ENCODE measurements at regions not wholly inside any gene's neighbourhood (a gene's known extent, or its start where the extent isn't known, plus 50 kb on each side); places are given as distances from the start of the nearest gene placed in this dataset.
"Not testable (repeated sequence)": the region's sequence is repeated elsewhere in the genome, so short reads cannot be mapped to it uniquely, and the experiment has no call there.

DNA sequence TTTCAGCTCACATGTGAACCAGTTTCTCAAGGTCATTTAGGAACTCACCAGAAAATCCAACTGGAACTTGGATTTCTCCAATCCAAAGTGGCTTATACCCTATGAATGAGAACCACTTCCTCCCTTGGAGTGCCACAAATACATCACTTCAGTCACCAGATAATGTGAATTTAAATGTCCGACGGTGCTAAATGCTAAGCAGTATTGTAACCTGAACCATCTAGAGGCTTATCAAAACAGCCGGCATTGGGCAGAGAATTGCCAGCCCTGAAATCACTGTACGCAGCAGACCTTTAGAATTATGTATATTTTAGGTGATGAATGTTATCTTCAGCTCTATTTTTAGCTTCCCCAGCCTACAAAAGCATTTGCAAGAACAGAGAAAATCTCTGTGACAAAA lies 76.8 kb upstream of the COX20 start:
- TF ChIP-seq, protein P1, sequence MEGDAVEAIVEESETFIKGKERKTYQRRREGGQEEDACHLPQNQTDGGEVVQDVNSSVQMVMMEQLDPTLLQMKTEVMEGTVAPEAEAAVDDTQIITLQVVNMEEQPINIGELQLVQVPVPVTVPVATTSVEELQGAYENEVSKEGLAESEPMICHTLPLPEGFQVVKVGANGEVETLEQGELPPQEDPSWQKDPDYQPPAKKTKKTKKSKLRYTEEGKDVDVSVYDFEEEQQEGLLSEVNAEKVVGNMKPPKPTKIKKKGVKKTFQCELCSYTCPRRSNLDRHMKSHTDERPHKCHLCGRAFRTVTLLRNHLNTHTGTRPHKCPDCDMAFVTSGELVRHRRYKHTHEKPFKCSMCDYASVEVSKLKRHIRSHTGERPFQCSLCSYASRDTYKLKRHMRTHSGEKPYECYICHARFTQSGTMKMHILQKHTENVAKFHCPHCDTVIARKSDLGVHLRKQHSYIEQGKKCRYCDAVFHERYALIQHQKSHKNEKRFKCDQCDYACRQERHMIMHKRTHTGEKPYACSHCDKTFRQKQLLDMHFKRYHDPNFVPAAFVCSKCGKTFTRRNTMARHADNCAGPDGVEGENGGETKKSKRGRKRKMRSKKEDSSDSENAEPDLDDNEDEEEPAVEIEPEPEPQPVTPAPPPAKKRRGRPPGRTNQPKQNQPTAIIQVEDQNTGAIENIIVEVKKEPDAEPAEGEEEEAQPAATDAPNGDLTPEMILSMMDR (IDR thresholded peaks at IDR 0.05; ENCODE audit: low read depth, low read length, missing control alignments) = no peak
- no peak overlapping the region for H3K4me3 ChIP-seq (ENCODE audit: low read depth, low read length)
- DNase-seq (ENCODE audit: low read depth) = no peak
- in situ Hi-C loops (cut with HindIII; ENCODE audit: low sequenced_read_pairs) = loop anchor here (5.0 kb wide), 1 partner anchor 86 kb away; no protein-coding TSS in a partner anchor

DNA sequence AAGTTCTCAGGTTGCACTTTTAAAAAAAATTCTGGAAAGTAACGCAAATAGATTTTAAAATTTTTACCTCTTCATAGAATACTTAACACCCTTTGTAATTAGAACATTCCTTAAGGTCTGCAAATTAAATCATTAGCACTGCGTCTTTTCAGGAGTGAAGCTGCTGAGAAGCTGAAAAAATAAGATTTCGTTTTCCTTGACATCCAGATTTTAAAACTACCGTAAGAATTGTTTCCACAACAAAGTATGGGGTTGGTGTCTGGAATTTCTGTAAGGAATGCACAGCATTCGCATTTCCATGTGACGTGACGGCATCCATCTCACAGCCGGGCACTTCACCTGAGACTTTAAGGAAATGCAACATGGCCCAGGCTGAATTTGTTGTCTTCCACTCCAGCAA lies 76.3 kb upstream of the COX20 start:
- in situ Hi-C loops (cut with HindIII; ENCODE audit: low sequenced_read_pairs) = loop anchor here (5.0 kb wide), 1 partner anchor 87 kb away; no protein-coding TSS in a partner anchor
- TF ChIP-seq, protein P1 (IDR thresholded peaks at IDR 0.05; ENCODE audit: low read depth, low read length, missing control alignments) = no peak
- no peak for DNase-seq (ENCODE audit: low read depth)
- H3K4me3 ChIP-seq (ENCODE audit: low read depth, low read length) = no peak overlapping the region

DNA sequence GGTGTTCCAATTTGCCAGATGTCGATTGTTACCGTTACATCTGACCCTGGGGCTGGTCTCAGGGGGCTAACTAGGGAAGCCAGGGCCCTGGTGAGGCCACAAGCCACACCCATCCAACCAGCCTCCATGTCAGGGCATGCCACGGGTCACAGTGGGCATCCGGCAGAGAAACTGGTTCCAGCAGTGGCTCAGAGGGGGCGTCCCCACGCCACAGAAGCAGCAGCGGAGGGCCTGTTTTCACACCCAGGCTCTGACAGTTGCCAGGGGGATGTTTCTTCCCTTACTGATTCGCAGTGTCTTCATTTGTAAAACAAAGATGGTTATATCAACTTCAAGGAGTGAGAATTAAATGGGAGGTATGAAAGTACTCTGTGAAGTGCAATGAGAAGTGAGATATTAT lies 75.0 kb upstream of the COX20 start:
- DNase-seq (ENCODE audit: low read depth) = no peak
- in situ Hi-C loops (cut with HindIII; ENCODE audit: low sequenced_read_pairs) = no loop called here
- H3K4me3 ChIP-seq (ENCODE audit: low read depth, low read length) = no peak overlapping the region
- TF ChIP-seq, protein P1 (IDR thresholded peaks at IDR 0.05; ENCODE audit: low read depth, low read length, missing control alignments) = no peak

DNA sequence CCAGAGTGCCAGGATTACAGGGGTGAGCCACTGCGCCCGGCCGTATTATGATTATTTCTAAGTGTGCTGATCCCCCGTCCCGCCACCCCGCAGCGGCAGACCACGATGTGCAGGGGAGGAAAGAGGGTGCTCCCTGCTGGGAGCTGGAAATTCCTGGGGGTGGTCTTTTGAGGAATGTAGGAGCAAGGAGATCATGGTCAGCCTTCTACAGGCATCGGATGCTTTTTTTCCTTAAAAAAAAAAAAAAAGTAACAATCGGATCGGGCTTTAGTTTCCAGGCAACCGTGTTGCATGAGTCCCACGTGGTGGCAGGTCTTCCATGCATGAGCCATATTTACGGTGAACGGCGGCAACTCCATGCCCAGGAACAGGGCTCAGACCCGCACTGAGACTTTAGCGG lies 74.2 kb upstream of the COX20 start:
- TF ChIP-seq, protein P1 (IDR thresholded peaks at IDR 0.05; ENCODE audit: low read depth, low read length, missing control alignments) = no peak
- in situ Hi-C loops (cut with HindIII; ENCODE audit: low sequenced_read_pairs) = no loop called here

DNA sequence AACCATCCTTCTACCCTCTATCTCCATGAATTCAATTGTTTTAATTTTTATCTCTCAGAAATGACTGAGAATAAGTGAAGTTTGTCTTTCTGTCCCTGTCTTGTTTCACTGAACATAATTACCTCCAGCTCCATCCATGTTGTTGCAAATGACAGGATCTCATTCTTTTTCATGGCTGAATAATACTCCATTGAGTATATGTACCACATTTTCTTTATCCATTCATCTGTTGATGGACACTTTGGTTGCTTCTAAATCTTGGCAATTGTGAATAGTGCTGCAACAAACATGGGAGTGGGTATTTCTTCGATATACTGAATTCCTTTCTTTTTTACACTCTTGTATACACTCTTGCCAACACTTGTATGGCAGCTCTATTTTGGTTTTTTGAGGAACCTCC lies 72.8 kb upstream of the COX20 start:
- DNase-seq (ENCODE audit: low read depth) = no peak
- in situ Hi-C loops (cut with HindIII; ENCODE audit: low sequenced_read_pairs) = no loop called here
- TF ChIP-seq, protein P1 (IDR thresholded peaks at IDR 0.05; ENCODE audit: low read depth, low read length, missing control alignments) = no peak
- H3K4me3 ChIP-seq (ENCODE audit: low read depth, low read length) = no peak overlapping the region

More for the DNA sequence above, 74.2 kb upstream of the COX20 start:
- no peak for DNase-seq (ENCODE audit: low read depth)
- no peak overlapping the region for H3K4me3 ChIP-seq (ENCODE audit: low read depth, low read length)

DNA sequence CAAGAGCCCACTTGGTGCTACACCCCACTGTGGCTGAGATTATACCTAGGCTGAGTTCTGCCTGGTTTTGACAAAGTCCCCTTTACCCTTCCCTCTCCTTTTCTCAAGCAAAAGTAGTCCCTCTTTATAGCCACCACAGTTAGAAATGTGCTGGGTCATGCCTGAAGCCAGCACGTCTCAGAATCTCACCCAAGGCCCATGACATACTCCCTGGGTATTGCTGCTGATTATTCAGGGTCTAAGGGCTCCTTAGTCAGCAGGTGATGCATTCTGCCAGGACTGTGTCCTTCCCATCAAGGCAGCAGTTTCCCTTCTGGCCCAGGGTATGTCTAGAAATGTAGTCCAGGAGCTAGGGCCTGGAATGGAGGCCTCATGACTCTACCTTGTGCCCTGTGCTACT lies 67.3 kb upstream of the COX20 start:
- in situ Hi-C loops (cut with HindIII; ENCODE audit: low sequenced_read_pairs) = no loop called here
- no peak overlapping the region for H3K4me3 ChIP-seq (ENCODE audit: low read depth, low read length)
- TF ChIP-seq, protein P1 (IDR thresholded peaks at IDR 0.05; ENCODE audit: low read depth, low read length, missing control alignments) = no peak
- no peak for DNase-seq (ENCODE audit: low read depth)

DNA sequence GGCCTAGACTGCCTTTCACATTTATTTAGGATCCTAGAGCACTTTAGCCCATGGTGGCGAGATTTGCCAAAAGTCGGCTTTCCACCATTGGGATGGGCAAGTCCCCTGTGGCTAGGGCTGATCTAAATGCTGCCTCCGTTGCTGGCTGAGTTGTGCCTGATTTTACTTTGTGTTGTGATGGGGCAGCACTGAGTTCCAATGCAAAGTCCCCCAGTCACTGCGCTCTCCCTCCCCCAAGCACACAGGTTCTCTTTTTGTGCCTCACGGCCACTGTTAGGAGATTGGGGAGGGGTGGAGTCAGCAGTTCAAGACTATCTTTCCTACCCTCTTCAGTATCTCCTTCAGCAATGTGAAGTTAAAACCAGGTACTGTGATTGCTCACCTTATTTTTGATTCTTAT lies 66.7 kb upstream of the COX20 start:
- no peak for DNase-seq (ENCODE audit: low read depth)
- H3K4me3 ChIP-seq (ENCODE audit: low read depth, low read length) = no peak overlapping the region
- in situ Hi-C loops (cut with HindIII; ENCODE audit: low sequenced_read_pairs) = no loop called here
- TF ChIP-seq, protein P1 (IDR thresholded peaks at IDR 0.05; ENCODE audit: low read depth, low read length, missing control alignments) = no peak

DNA sequence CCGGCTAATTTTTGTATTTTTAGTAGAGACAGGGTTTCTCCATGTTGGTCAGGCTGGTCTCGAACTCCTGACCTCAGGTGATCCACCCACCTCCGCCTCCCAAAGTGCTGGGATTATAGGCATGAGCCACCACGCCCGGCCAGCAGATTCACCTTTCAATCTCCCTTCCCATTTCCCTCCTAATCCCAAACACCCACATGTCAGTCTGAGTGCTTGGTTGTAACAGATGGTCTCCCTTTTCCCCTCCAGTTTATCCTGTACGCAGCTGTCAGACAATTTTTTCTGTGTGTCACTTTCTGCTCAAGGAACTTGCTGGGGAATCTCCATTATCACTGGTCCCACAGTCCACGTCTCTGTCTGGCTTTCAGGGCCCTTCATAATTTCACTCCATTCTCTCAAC lies 64.9 kb upstream of the COX20 start:
- DNase-seq (ENCODE audit: low read depth); in situ Hi-C loops (cut with HindIII; ENCODE audit: low sequenced_read_pairs); H3K4me3 ChIP-seq (ENCODE audit: low read depth, low read length): not testable (repeated sequence)

All from astrocyte of the cerebellum (primary cell).